ENCODE measurements at regions not wholly inside any gene's neighbourhood (a gene's known extent, or its start where the extent isn't known, plus 50 kb on each side); places are given as distances from the start of the nearest gene placed in this dataset.

- Histone ChIP-seq H3K36me3 (ENCODE audit: insufficient read depth, low read length) (no peaks in the 10 kb centered on the region), H3F3A (ENCODE audit: insufficient read depth, low read length) (no peaks in the 10 kb centered on the region), H4K20me1 (ENCODE audit: insufficient read depth, low read length) (no peaks in the 10 kb centered on the region), H3K4me1 (ENCODE audit: insufficient read depth, low read length, severe bottlenecking) (no peaks in the 10 kb centered on the region), H3K4me3 (ENCODE audit: low read depth, low read length, poor library complexity, severe bottlenecking) (no peak overlapping the region), H3K9ac (ENCODE audit: low read length) (no peak overlapping the region), H2AFZ (ENCODE audit: low read length) (no peak overlapping the region), H3K27ac (ENCODE audit: low read depth, low read length, poor library complexity, severe bottlenecking) (no peak overlapping the region), H3K4me2 (ENCODE audit: low read length) (no peak overlapping the region), H3K9me3 (ENCODE audit: low read length) (no peaks in the 10 kb centered on the region), H3K27me3 (ENCODE audit: insufficient read depth, low read length) (no peaks in the 10 kb centered on the region), H3K9me2 (ENCODE audit: low read depth, low read length) (no peaks in the 10 kb centered on the region), H3K79me2 (ENCODE audit: insufficient read depth, low read length) (no peaks in the 10 kb centered on the region)
- no peak for TF ChIP-seq EZH2 (IDR thresholded peaks at IDR 0.05; ENCODE audit: borderline replicate concordance, low read length)
- 0 out of 2 replicates have a peak, but pooled peaks have one; percentile 15 for TF ChIP-seq CTCF (IDR thresholded peaks at IDR 0.05; ENCODE audit: low read length)
Measured at GRCh38 chr2:151176661-151177060, 85.0 kb downstream of the RBM43 start.

- H4K20me1 ChIP-seq (ENCODE audit: insufficient read depth, low read length): no peaks in the 10 kb centered on the region
- H2AFZ ChIP-seq (ENCODE audit: low read length): no peak overlapping the region
- no peak overlapping the region for H3K27ac ChIP-seq (ENCODE audit: low read depth, low read length, poor library complexity, severe bottlenecking)
- H3K36me3 ChIP-seq (ENCODE audit: insufficient read depth, low read length): no peaks in the 10 kb centered on the region
- no peaks in the 10 kb centered on the region for H3F3A ChIP-seq (ENCODE audit: insufficient read depth, low read length)
- TF ChIP-seq CTCF (IDR thresholded peaks at IDR 0.05; ENCODE audit: low read length) (no peak), EZH2 (IDR thresholded peaks at IDR 0.05; ENCODE audit: borderline replicate concordance, low read length) (no peak)
- H3K4me3 ChIP-seq (ENCODE audit: low read depth, low read length, poor library complexity, severe bottlenecking): no peak overlapping the region
- H3K79me2 ChIP-seq (ENCODE audit: insufficient read depth, low read length): no peaks in the 10 kb centered on the region
- no peak overlapping the region for H3K9ac ChIP-seq (ENCODE audit: low read length)
- no peaks in the 10 kb centered on the region for H3K9me2 ChIP-seq (ENCODE audit: low read depth, low read length)
- no peaks in the 10 kb centered on the region for H3K4me1 ChIP-seq (ENCODE audit: insufficient read depth, low read length, severe bottlenecking)
- no peak overlapping the region for H3K4me2 ChIP-seq (ENCODE audit: low read length)
- no peaks in the 10 kb centered on the region for H3K27me3 ChIP-seq (ENCODE audit: insufficient read depth, low read length)
- H3K9me3 ChIP-seq (ENCODE audit: low read length): no peaks in the 10 kb centered on the region
Measured at GRCh38 chr2:151175864-151176263, 85.8 kb downstream of the RBM43 start.

GRCh38 chr2:151174127-151174526, 87.5 kb downstream of the RBM43 start:
- H2AFZ ChIP-seq (ENCODE audit: low read length): no peak overlapping the region
- H3K27ac ChIP-seq (ENCODE audit: low read depth, low read length, poor library complexity, severe bottlenecking): no peak overlapping the region
- H3K79me2 ChIP-seq (ENCODE audit: insufficient read depth, low read length): no peaks in the 10 kb centered on the region
- no peaks in the 10 kb centered on the region for H3K27me3 ChIP-seq (ENCODE audit: insufficient read depth, low read length)
- TF ChIP-seq CTCF (IDR thresholded peaks at IDR 0.05; ENCODE audit: low read length) (no peak), EZH2 (IDR thresholded peaks at IDR 0.05; ENCODE audit: borderline replicate concordance, low read length) (no peak)
- no peak overlapping the region for H3K4me3 ChIP-seq (ENCODE audit: low read depth, low read length, poor library complexity, severe bottlenecking)
- no peak overlapping the region for H3K9ac ChIP-seq (ENCODE audit: low read length)
- H3K9me3 ChIP-seq (ENCODE audit: low read length): no peaks in the 10 kb centered on the region
- H3K4me1 ChIP-seq (ENCODE audit: insufficient read depth, low read length, severe bottlenecking): no peaks in the 10 kb centered on the region
- no peaks in the 10 kb centered on the region for H3K9me2 ChIP-seq (ENCODE audit: low read depth, low read length)
- no peak overlapping the region for H3K4me2 ChIP-seq (ENCODE audit: low read length)
- H3K36me3 ChIP-seq (ENCODE audit: insufficient read depth, low read length): no peaks in the 10 kb centered on the region
- H3F3A ChIP-seq (ENCODE audit: insufficient read depth, low read length): no peaks in the 10 kb centered on the region
- H4K20me1 ChIP-seq (ENCODE audit: insufficient read depth, low read length): no peaks in the 10 kb centered on the region
